Neuronal stem cell (in vitro differentiated cells): ENCODE measurements at regions not wholly inside any gene's neighbourhood (a gene's known extent, or its start where the extent isn't known, plus 50 kb on each side); places are given as distances from the start of the nearest gene placed in this dataset.

ENCODE experiments used
- DNase-seq: peaks from one replicate; pipeline ENCODE4 v3.0.0-alpha.2; 2013; ENCODE audit warnings: low spot score
- H2AFZ ChIP-seq: one replicate; pipeline ENCODE4 v1.6.1; 2013; ENCODE audit warnings: mild to moderate bottlenecking, low read length, inconsistent platforms
- H2AK5ac ChIP-seq: 2 replicates; pipeline ENCODE4 v1.6.1; 2013; ENCODE audit warnings: low read depth, mild to moderate bottlenecking, inconsistent platforms, low read length, moderate library complexity, mixed read lengths
- H2BK120ac ChIP-seq: 2 replicates; pipeline ENCODE4 v1.6.1; 2013; ENCODE audit warnings: low read depth, mild to moderate bottlenecking, inconsistent platforms, low read length, moderate library complexity, mixed read lengths
- H2BK12ac ChIP-seq: one replicate; pipeline ENCODE4 v1.6.1; 2013; ENCODE audit warnings: low read length, inconsistent platforms
- H2BK15ac ChIP-seq: 2 replicates; pipeline ENCODE4 v1.6.1; 2013; ENCODE audit warnings: mild to moderate bottlenecking, low read length, inconsistent platforms, mixed read lengths
- H2BK5ac ChIP-seq: one replicate; pipeline ENCODE4 v1.6.1; 2013; ENCODE audit warnings: inconsistent platforms, mild to moderate bottlenecking, low read length, moderate library complexity
- H3K14ac ChIP-seq: one replicate; pipeline ENCODE4 v1.6.1; 2013; ENCODE audit warnings: low read length, inconsistent platforms
- H3K18ac ChIP-seq: 2 replicates; pipeline ENCODE4 v1.6.1; 2013; ENCODE audit warnings: low read length, inconsistent platforms
- H3K23ac ChIP-seq: 2 replicates; pipeline ENCODE4 v1.6.1; 2013; ENCODE audit warnings: low read depth, mild to moderate bottlenecking, mixed read lengths, low read length, inconsistent platforms; ENCODE audit not compliant: poor library complexity
- H3K27ac ChIP-seq: replicated peaks from 3 replicates; pipeline ENCODE4 v1.5.1; 2013; ENCODE audit warnings: low read length, inconsistent platforms
- H3K27me3 ChIP-seq, 3 experiments: 2 replicates each; pipeline ENCODE4 v1.6.1; 2013; ENCODE audit warnings: low read length in 3 of 3, mild to moderate bottlenecking in 2 of 3, inconsistent platforms in 1 of 3, low read depth in 1 of 3, mixed read lengths in 1 of 3, moderate library complexity in 1 of 3; ENCODE audit not compliant: control insufficient read depth in 3 of 3, insufficient read depth in 3 of 3
- H3K36me3 ChIP-seq, 2 donors: replicated peaks in 1 of 2; 2 replicates each; pipeline ENCODE4 v1.6.1; 2013; ENCODE audit warnings: low read length in 2 of 2; ENCODE audit not compliant: control insufficient read depth in 2 of 2, insufficient read depth in 2 of 2
- H3K4ac ChIP-seq: 2 replicates; pipeline ENCODE4 v1.6.1; 2013; ENCODE audit warnings: inconsistent platforms, mild to moderate bottlenecking, low read length, moderate library complexity
- H3K4me1 ChIP-seq, 2 donors: 1 replicate in 1 of 2; 2 replicates in 1 of 2; pipeline ENCODE4 v1.6.1; 2013; ENCODE audit warnings: low read length in 2 of 2, low read depth in 1 of 2; ENCODE audit not compliant: control insufficient read depth in 2 of 2, insufficient read depth in 1 of 2
- H3K4me2 ChIP-seq: one replicate; pipeline ENCODE4 v1.6.1; 2013; ENCODE audit warnings: mild to moderate bottlenecking, low read length, inconsistent platforms; ENCODE audit not compliant: insufficient read depth, poor library complexity, severe bottlenecking
- H3K4me3 ChIP-seq, 2 donors: 2 replicates each; pipeline ENCODE4 v1.5.1; 2013; ENCODE audit warnings: low read length in 2 of 2, mild to moderate bottlenecking in 2 of 2, inconsistent platforms in 1 of 2, moderate library complexity in 1 of 2
- H3K79me1 ChIP-seq: one replicate; pipeline ENCODE4 v1.6.1; 2013; ENCODE audit warnings: low read depth, mild to moderate bottlenecking, inconsistent platforms, low read length, moderate library complexity
- H3K9ac ChIP-seq: one replicate; pipeline ENCODE4 v1.6.1; 2013; ENCODE audit warnings: mild to moderate bottlenecking, low read depth, low read length, inconsistent platforms; ENCODE audit not compliant: poor library complexity
- H3K9me3 ChIP-seq, 2 donors: replicated peaks in 1 of 2; 2 replicates each; pipeline versions ENCODE3 to v1.6.1; 2013; ENCODE audit warnings: low read length in 2 of 2, mild to moderate bottlenecking in 2 of 2, inconsistent platforms in 1 of 2, low read depth in 1 of 2, mixed read lengths in 1 of 2, moderate library complexity in 1 of 2; ENCODE audit not compliant: control insufficient read depth in 2 of 2, insufficient read depth in 1 of 2
- H4K8ac ChIP-seq: one replicate; pipeline ENCODE4 v1.6.1; 2013; ENCODE audit warnings: low read depth, mild to moderate bottlenecking, inconsistent platforms, low read length, moderate library complexity
- H4K91ac ChIP-seq: one replicate; pipeline ENCODE4 v1.6.1; 2013; ENCODE audit warnings: low read length, low read depth, mild to moderate bottlenecking, inconsistent platforms; ENCODE audit not compliant: poor library complexity
- WGBS, 2 donors: extraction: QIAGEN DNeasy Blood & Tissue Kit; methylation state at CpG; one replicate each; pipeline ENCODE4 v1.1.7; 2013; ENCODE audit warnings: missing lambda C conversion rate in 2 of 2, mixed read lengths in 1 of 2; ENCODE audit not compliant: insufficient read length in 2 of 2, insufficient replicate concordance in 1 of 2; ENCODE audit errors: extremely low coverage in 2 of 2; 5-methylcytosine and 5-hydroxymethylcytosine counted together

DNA sequence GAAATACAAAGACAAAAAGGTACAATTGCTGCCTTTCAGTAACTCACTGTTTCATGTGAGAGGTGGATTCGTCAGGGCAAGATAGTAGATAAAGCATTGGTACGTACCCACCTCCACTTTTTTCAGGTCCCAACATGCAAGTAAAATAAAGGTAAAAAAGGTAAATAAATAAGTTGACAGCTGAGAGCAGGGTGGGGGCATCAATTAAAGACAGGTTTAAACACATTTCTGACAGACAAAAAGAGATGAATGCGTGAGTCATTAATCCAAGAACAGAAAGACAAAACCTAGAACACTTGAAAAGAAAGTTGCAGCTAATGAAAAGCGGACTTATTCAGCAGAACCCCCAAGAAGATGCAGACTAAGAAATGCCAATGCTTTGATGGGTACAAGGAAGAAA lies 979.6 kb upstream of the CDH2 start:
- H2AK5ac ChIP-seq, result no peak overlapping the region
- H3K4me1 ChIP-seq, result peaks cover 1 to 12% of the 10 kb centered on the region in 2 donors
- H3K23ac ChIP-seq, result no peak overlapping the region
- H3K4ac ChIP-seq, result no peak overlapping the region
- H3K27ac ChIP-seq, result no peak overlapping the region
- no peak overlapping the region for H3K18ac ChIP-seq
- no peak overlapping the region for H2AFZ ChIP-seq
- no peak overlapping the region for H3K4me3 ChIP-seq
- H2BK15ac ChIP-seq, result no peak overlapping the region
- WGBS, 2 donors, result no CpG with 5 or more reads among the region's 4 CpGs
- no peaks in the 10 kb centered on the region for H3K79me1 ChIP-seq
- no peaks in the 10 kb centered on the region for H3K9me3 ChIP-seq
- H3K36me3 ChIP-seq, result no peaks in the 10 kb centered on the region
- no peak for DNase-seq
- no peaks in the 10 kb centered on the region for H3K27me3 ChIP-seq
- no peak overlapping the region for H2BK12ac ChIP-seq
- H2BK120ac ChIP-seq, result no peak overlapping the region
- H3K9ac ChIP-seq, result no peak overlapping the region
- H2BK5ac ChIP-seq, result no peak overlapping the region
- no peak overlapping the region for H3K4me2 ChIP-seq
- no peak overlapping the region for H4K91ac ChIP-seq
- H4K8ac ChIP-seq, result no peak overlapping the region
- H3K14ac ChIP-seq, result no peak overlapping the region

DNA sequence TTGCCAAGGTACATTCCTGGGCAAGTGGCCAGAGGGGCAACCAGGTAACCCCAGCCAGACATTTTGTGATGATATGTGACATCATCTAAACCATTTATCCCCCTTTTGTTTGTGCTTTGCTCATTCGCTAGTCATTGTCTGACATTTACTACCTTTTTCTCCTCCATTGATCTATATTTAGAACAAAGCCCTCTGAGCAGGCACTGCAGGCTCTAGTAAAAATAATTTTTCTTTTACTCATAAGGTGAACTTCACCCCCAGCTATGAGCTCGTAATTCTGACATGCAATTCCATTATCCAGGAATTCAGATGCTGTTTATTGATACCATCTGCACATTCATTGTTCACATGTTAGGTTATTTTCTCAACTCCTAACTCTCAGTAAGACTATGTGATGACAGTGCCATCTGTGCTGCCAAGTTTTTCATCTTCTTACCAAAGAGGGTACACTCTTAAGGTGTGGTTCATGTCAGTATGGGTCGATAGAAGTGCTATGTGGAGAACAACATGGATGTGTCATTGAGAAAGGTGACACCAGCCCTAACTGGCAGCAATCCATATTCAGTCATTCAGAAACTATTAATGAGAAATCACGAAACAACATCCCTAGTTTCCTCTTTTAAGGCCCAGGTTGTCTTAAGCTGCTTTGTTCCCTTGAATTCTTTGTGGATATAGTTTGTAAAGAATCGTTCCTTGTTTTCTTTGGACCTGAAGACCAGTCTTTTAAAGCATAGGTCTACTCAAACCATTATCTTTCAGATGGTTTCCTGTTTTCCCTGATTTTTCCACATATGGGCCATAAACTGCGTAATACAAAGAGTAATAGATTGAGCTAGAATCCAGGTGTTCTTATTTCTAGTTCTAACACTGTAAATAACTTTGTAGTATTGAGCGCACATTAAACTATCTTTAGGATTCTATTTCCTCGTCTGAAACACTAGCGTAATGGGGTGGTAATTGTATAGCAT lies 978.1 kb upstream of the CDH2 start:
- no peak overlapping the region for H2AK5ac ChIP-seq
- no CpG with 5 or more reads among the region's 9 CpGs for WGBS, 2 donors
- H3K27ac ChIP-seq, result no peak overlapping the region

DNA sequence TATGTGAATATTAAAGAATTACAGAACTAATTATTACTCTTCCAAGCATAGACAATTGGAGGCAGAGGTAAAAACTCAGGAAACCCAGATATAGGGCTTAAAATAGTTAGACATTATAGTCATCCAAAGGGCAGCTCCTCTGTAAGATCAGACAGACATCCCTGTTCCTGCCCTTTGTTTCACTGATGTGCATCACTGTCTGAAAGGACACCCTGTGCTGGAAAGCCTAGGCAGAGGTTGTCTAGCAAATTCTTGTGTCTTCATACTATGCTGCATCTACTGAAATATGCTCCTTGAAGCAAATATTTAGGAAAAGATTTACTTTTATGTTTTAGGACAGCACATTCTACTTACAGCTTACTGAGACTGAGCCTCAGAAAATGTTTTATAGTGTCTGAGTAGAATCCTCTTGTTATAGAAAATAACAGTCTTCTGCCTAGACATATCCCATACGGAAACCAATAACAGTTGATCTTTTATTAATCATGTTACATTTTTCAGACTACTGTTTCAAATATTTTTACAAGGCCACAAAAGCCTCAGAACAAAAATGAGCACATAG lies 977.3 kb upstream of the CDH2 start:
- no peak overlapping the region for H3K27ac ChIP-seq
- no peak overlapping the region for H4K8ac ChIP-seq
- WGBS, 2 donors, result no CpG with 5 or more reads among the region's 1 CpG
- H2BK120ac ChIP-seq, result no peak overlapping the region
- H3K23ac ChIP-seq, result no peak overlapping the region
- no peak overlapping the region for H2BK12ac ChIP-seq
- peaks cover 1 to 12% of the 10 kb centered on the region in 2 donors for H3K4me1 ChIP-seq
- no peak for DNase-seq
- no peak overlapping the region for H3K4me3 ChIP-seq
- H3K36me3 ChIP-seq, result no peaks in the 10 kb centered on the region
- no peak overlapping the region for H3K9ac ChIP-seq
- H3K79me1 ChIP-seq, result no peaks in the 10 kb centered on the region
- H2BK15ac ChIP-seq, result no peak overlapping the region
- no peak overlapping the region for H3K18ac ChIP-seq
- H4K91ac ChIP-seq, result no peak overlapping the region
- H2AK5ac ChIP-seq, result no peak overlapping the region
- H2BK5ac ChIP-seq, result no peak overlapping the region
- H3K4ac ChIP-seq, result no peak overlapping the region
- H2AFZ ChIP-seq, result peak overlapping the region; percentile 34
- no peaks in the 10 kb centered on the region for H3K9me3 ChIP-seq
- H3K14ac ChIP-seq, result no peak overlapping the region
- no peak overlapping the region for H3K4me2 ChIP-seq
- no peaks in the 10 kb centered on the region for H3K27me3 ChIP-seq

More for the DNA sequence above, 978.1 kb upstream of the CDH2 start:
- Histone ChIP-seq H2AFZ (no peak overlapping the region), H3K4me3 (no peak overlapping the region), H2BK5ac (no peak overlapping the region), H2BK12ac (no peak overlapping the region), H4K8ac (no peak overlapping the region), H3K4me1 (peaks cover 1 to 12% of the 10 kb centered on the region in 2 donors), H3K27me3 (no peaks in the 10 kb centered on the region), H3K36me3 (no peaks in the 10 kb centered on the region), H3K79me1 (no peaks in the 10 kb centered on the region), H3K18ac (no peak overlapping the region), H3K14ac (no peak overlapping the region), H3K4ac (no peak overlapping the region), H4K91ac (no peak overlapping the region), H3K23ac (no peak overlapping the region), H3K9ac (no peak overlapping the region), H3K9me3 (no peaks in the 10 kb centered on the region), H2BK120ac (no peak overlapping the region), H2BK15ac (no peak overlapping the region), H3K4me2 (no peak overlapping the region)
- no peak for DNase-seq

DNA sequence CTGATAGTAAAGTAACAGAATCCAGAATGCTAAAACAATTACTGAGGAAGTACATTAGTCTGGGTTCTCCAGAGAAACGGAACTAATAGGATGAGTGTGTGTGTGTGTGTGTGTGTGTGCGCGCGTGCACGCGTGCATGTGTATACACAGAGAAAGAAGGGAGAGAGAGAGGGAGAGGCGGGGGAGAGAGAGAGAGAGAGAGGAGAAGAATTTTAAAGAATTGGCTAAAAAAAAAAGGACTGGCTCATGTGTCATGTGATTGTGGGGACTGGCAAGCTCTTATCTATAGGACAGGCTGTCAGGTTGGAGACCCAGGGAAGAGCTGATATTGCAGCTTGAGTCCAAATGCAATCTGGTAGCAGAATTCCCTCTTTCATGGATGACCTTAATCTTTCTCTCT lies 976.2 kb upstream of the CDH2 start:
- Histone ChIP-seq H3K79me1 (no peaks in the 10 kb centered on the region), H2AK5ac (no peak overlapping the region), H2BK5ac (no peak overlapping the region), H3K9me3 (no peaks in the 10 kb centered on the region), H4K91ac (no peak overlapping the region), H3K14ac (no peak overlapping the region), H3K9ac (no peak overlapping the region), H2BK12ac (no peak overlapping the region), H2BK120ac (no peak overlapping the region), H2AFZ (peak overlapping the region; percentile 19), H3K4ac (no peak overlapping the region), H3K4me1 (peaks cover 1 to 12% of the 10 kb centered on the region in 2 donors), H3K23ac (no peak overlapping the region), H3K4me3 (no peak overlapping the region), H3K36me3 (no peaks in the 10 kb centered on the region), H3K4me2 (no peak overlapping the region), H2BK15ac (no peak overlapping the region), H3K18ac (no peak overlapping the region), H3K27ac (no peak overlapping the region), H3K27me3 (no peaks in the 10 kb centered on the region), H4K8ac (peak overlapping the region; percentile 43)
- no peak for DNase-seq
- WGBS, 2 donors, result no CpG with 5 or more reads among the region's 7 CpGs
